HG02870 (cell line): ENCODE measurements at regions not wholly inside any gene's neighbourhood (a gene's known extent, or its start where the extent isn't known, plus 50 kb on each side); places are given as distances from the start of the nearest gene placed in this dataset.

ENCODE experiments used
- ATAC-seq: cut with Tn5 transposase; IDR thresholded peaks from one replicate; pipeline ENCODE4 v1.9.1; 2021; ENCODE audit warnings: mild to moderate bottlenecking, moderate library complexity; ENCODE audit not compliant: unreplicated experiment

GRCh38 chr14:42872786-42873185 lies 1266.1 kb downstream of the LRFN5 start:
- ATAC-seq = no peak

GRCh38 chr14:42869681-42870080 lies 1263.0 kb downstream of the LRFN5 start:
- ATAC-seq = no peak

GRCh38 chr14:42862114-42862513 lies 1255.4 kb downstream of the LRFN5 start:
- no peak for ATAC-seq

- no peak for ATAC-seq
These were observed 1253.7 kb downstream of the LRFN5 start for GRCh38 chr14:42860371-42860770.

- ATAC-seq = no peak
These were observed 1249.4 kb downstream of the LRFN5 start for GRCh38 chr14:42856106-42856505.

GRCh38 chr14:42855085-42855484 lies 1248.4 kb downstream of the LRFN5 start:
- ATAC-seq = no peak

GRCh38 chr14:42854061-42854460 lies 1247.4 kb downstream of the LRFN5 start:
- no peak for ATAC-seq

GRCh38 chr14:42848652-42849051 lies 1242.0 kb downstream of the LRFN5 start:
- ATAC-seq = no peak

- ATAC-seq = no peak
These were observed 1208.1 kb downstream of the LRFN5 start for GRCh38 chr14:42814817-42815216.

- ATAC-seq = no peak
These were observed 1200.2 kb downstream of the LRFN5 start for GRCh38 chr14:42806909-42807315.

- ATAC-seq = no peak
These were observed 1197.5 kb downstream of the LRFN5 start for GRCh38 chr14:42804141-42804540.

GRCh38 chr14:42802346-42802745 lies 1195.7 kb downstream of the LRFN5 start:
- ATAC-seq = no peak

GRCh38 chr14:42792166-42792565 lies 1185.5 kb downstream of the LRFN5 start:
- no peak for ATAC-seq

GRCh38 chr14:42782754-42783153 lies 1176.1 kb downstream of the LRFN5 start:
- ATAC-seq = no peak

- ATAC-seq = no peak
These were observed 1172.3 kb downstream of the LRFN5 start for GRCh38 chr14:42778984-42779383.

- no peak for ATAC-seq
These were observed 1144.1 kb downstream of the LRFN5 start for GRCh38 chr14:42750771-42751170.

- ATAC-seq = no peak
These were observed 1135.4 kb downstream of the LRFN5 start for GRCh38 chr14:42742084-42742483.

- ATAC-seq = no peak
These were observed 1129.7 kb downstream of the LRFN5 start for GRCh38 chr14:42736408-42736807.

- ATAC-seq = no peak
These were observed 1127.4 kb downstream of the LRFN5 start for GRCh38 chr14:42734041-42734440.

- ATAC-seq = no peak
These were observed 1125.3 kb downstream of the LRFN5 start for GRCh38 chr14:42732005-42732404.

- ATAC-seq = no peak
These were observed 1124.8 kb downstream of the LRFN5 start for GRCh38 chr14:42731480-42731879.

GRCh38 chr14:42729681-42730080 lies 1123.0 kb downstream of the LRFN5 start:
- no peak for ATAC-seq

GRCh38 chr14:42719391-42719790 lies 1112.7 kb downstream of the LRFN5 start:
- ATAC-seq = no peak

- no peak for ATAC-seq
These were observed 1108.6 kb downstream of the LRFN5 start for GRCh38 chr14:42715316-42715715.
